SH-SY5Y (cell line): ENCODE measurements at regions not wholly inside any gene's neighbourhood (a gene's known extent, or its start where the extent isn't known, plus 50 kb on each side); places are given as distances from the start of the nearest gene placed in this dataset.

Source experiments
- GATA2 ChIP-seq: IDR thresholded peaks from 2 replicates; pipeline ENCODE4 v1.6.1; 2011; ENCODE audit warnings: mild to moderate bottlenecking, low read depth, low read length
- GATA3 ChIP-seq: IDR thresholded peaks from 2 replicates; pipeline ENCODE4 v1.6.1; 2011; ENCODE audit warnings: low read depth, mild to moderate bottlenecking, low read length, moderate library complexity

DNA sequence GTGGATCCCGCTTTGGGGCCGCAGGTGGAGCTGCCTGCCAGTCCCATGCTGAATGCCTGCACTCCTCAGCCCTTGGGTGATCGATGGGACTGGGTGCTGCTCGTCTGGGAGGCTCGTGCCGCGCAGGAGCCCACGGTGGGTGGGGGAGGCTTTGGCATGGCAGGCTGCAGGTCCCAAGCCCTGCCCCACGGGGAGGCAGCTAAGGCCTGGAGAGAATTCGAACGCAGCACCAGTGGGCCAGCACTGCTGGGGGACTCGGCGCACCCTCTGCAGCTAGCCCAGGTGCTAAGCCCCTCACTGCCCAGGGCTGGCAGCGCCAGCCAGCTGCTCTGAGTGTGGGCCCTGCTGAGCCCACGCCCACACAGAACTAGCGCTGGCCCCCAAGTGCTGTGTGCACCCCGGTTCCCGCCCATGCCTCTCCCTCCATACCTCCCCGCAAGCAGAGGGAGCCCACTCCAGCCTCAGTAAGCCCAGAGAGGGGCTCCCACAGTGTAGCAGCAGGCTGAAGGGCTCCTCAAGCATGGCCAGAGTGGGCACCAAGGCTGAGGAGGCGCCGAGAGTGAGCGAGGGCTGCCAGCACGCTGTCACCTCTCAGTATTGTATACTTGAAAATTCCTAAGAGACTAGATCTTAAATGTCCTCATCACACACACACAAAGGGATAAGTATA lies 1654.2 kb upstream of the SLC39A10 start:
- no peak for TF ChIP-seq GATA2
- no peak for TF ChIP-seq GATA3
